Activated CD4-positive, alpha-beta memory T cell treated with anti-CD3 and anti-CD28 coated beads for 36 hours (primary cell): ENCODE measurements at regions not wholly inside any gene's neighbourhood (a gene's known extent, or its start where the extent isn't known, plus 50 kb on each side); places are given as distances from the start of the nearest gene placed in this dataset.
"Not testable (repeated sequence)": the region's sequence is repeated elsewhere in the genome, so short reads cannot be mapped to it uniquely, and the experiment has no call there.

Experiments
- CTCF ChIA-PET: fragments of 350-600 bp; sonication (Branson Sonifier 250); formaldehyde crosslinking; loops from one replicate; lab custom pipeline; 2021; ENCODE audit warnings: antibody characterized with exemption, inconsistent platforms; lab: Charles Lee
- POLR2A ChIA-PET: fragments of 350-600 bp; sonication (Branson Sonifier 250); formaldehyde crosslinking; loops from one replicate; lab custom pipeline; 2021; ENCODE audit warnings: antibody characterized with exemption; lab: Charles Lee
- DNase-seq: peaks from one replicate; pipeline ENCODE4 v3.0.0-alpha.2; 2020
- H3K27ac Mint-ChIP-seq: one replicate; pipeline ENCODE4 v1.8.0; 2021; ENCODE audit warnings: mixed read lengths
- H3K27me3 Mint-ChIP-seq: one replicate; pipeline ENCODE4 v1.8.0; 2021; ENCODE audit warnings: mixed read lengths
- H3K36me3 Mint-ChIP-seq: one replicate; pipeline ENCODE4 v1.8.0; 2021; ENCODE audit warnings: mixed read lengths
- H3K4me1 Mint-ChIP-seq: one replicate; pipeline ENCODE4 v1.8.0; 2021; ENCODE audit warnings: low read depth, mixed read lengths
- H3K4me3 Mint-ChIP-seq: one replicate; pipeline ENCODE4 v1.8.0; 2021; ENCODE audit warnings: mild to moderate bottlenecking, mixed read lengths
- H3K9me3 Mint-ChIP-seq: one replicate; pipeline ENCODE4 v1.8.0; 2021; ENCODE audit warnings: mixed read lengths
- intact Hi-C: fragments of 100-400 bp; cut with micrococcal nuclease; formaldehyde crosslinking; loops from one replicate; pipeline ENCODE4 v1.15.1; 2023

DNA sequence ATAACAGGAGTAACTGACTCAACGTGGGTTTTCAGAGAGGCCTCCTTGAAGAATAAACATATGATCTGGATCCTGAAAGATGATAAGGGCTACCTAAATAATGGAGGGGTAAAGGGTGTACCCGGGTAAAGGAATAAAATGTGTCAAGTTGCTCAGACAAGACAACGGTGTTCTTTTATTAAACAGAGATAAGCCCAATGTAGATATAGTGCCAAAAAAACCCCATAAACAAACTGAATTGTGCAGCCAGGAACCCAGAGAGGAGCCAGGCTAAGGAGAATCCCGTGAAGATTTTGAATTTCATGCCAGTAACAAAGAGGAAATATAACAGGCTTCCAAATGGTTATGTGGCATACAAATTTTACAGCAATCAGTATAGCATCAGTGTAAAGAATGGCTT lies 618.2 kb downstream of the CPS1 start:
- no peak overlapping the region for H3K4me3 Mint-ChIP-seq
- ChIA-PET CTCF (no interaction called here), POLR2A (no interaction called here)
- no peak overlapping the region for H3K27ac Mint-ChIP-seq
- no peaks in the 10 kb centered on the region for H3K4me1 Mint-ChIP-seq
- intact Hi-C loops, result no loop called here
- no peak for DNase-seq
- H3K9me3 Mint-ChIP-seq, result no peaks in the 10 kb centered on the region
- no peaks in the 10 kb centered on the region for H3K27me3 Mint-ChIP-seq
- H3K36me3 Mint-ChIP-seq, result no peaks in the 10 kb centered on the region

DNA sequence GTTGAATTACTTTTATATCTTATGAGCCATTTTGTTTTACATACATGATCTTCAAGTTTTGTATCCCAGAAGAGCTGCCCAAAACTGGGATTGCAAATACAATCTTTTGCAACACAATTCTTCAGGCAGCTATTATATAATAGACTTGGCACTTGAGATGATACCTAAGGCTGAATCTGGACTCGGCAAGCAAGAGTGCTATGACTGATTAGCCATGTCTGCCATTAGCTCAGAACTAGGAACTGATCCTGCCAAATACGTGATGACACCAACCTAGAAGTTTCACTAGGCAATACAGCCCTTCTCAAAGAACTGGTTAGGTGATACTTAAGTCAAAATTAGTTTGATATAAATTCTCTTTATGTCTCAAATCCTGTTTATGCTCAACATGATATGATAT lies 619.6 kb downstream of the CPS1 start:
- Mint-ChIP-seq H3K27ac (no peak overlapping the region), H3K27me3 (no peaks in the 10 kb centered on the region), H3K4me1 (no peaks in the 10 kb centered on the region), H3K4me3 (no peak overlapping the region), H3K36me3 (no peaks in the 10 kb centered on the region), H3K9me3 (no peaks in the 10 kb centered on the region)
- DNase-seq, result no peak
- ChIA-PET POLR2A (no interaction called here), CTCF (no interaction called here)
- intact Hi-C loops, result no loop called here

DNA sequence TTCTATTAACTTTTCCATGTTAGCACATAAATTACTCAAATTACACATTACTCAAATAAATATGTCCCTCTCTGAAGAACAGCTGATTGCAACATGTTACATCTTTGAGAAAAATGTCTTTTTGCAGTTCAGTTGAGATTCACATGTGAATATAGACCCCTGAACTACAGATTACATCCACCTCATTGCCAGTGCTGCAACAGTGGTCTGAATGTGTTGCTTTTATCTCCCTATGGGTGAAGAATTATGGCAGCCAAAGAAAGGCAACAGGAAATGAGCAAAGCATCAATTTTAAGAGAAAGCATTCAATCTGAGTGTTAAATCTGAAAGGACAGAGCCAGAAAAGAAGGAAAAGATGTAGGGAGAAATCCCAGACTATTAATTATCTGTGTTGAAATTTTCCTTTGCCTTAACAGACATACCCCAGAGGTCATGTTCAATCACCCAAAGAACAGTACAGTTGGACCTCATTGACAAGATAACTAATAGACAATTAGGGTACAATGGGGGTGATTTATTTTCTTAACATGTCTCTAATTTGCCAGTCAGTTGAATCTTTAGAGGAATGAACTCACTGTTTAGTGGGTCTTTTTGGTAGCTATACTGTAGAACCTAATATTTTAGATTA lies 620.2 kb downstream of the CPS1 start:
- Mint-ChIP-seq H3K27ac (no peak overlapping the region), H3K36me3 (no peaks in the 10 kb centered on the region)
- intact Hi-C loops, result no loop called here

DNA sequence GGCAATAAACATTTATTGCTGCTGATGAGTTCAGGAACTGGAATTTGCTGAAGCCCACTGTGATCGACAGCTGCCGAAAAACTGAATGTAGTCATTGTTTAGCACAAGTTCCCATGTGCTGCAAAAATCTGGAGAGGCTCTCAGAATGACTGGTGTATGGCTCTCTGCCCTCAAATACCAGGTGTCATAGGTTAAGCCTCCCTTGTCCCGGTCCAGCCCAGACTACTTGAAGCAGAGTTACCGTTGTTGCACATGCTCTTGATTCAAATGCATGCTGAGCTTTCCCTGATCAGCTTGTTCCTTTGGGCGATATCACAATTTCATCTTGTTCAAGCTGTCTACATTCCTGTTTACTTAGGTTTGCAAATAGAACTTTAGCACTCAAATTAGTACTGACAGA lies 625.2 kb downstream of the CPS1 start:
- CTCF ChIA-PET, result no interaction called here
- H3K4me3 Mint-ChIP-seq, result no peak overlapping the region
- H3K27ac Mint-ChIP-seq, result no peak overlapping the region
- POLR2A ChIA-PET, result no interaction called here
- H3K36me3 Mint-ChIP-seq, result no peaks in the 10 kb centered on the region
- DNase-seq, result no peak
- no peaks in the 10 kb centered on the region for H3K4me1 Mint-ChIP-seq
- intact Hi-C loops, result no loop called here
- no peaks in the 10 kb centered on the region for H3K9me3 Mint-ChIP-seq
- no peaks in the 10 kb centered on the region for H3K27me3 Mint-ChIP-seq

More for the DNA sequence above, 620.2 kb downstream of the CPS1 start:
- H3K27me3 Mint-ChIP-seq, result no peaks in the 10 kb centered on the region
- ChIA-PET CTCF (no interaction called here), POLR2A (no interaction called here)
- DNase-seq, result no peak
- no peaks in the 10 kb centered on the region for H3K4me1 Mint-ChIP-seq
- no peaks in the 10 kb centered on the region for H3K9me3 Mint-ChIP-seq
- no peak overlapping the region for H3K4me3 Mint-ChIP-seq

DNA sequence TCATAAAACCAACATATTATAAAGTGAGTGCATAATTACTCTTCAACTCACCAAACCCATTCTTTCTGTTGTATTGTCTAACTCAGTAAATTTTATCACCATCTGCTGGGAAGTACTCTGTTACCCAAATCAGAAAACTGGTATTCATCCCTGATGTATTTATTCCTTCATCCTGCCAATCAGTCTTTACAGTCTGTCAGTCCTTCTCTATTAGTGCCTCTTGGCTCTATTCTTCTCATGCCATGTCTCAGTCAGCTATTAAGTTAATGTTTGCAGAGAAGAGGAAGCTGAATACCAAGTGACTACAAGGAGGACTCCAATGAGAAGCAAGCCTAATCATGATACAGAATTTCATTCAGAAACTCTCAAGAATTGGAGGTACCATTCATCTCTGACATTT lies 631.2 kb downstream of the CPS1 start:
- Mint-ChIP-seq H3K36me3 (no peaks in the 10 kb centered on the region), H3K4me1 (no peaks in the 10 kb centered on the region), H3K27me3 (no peaks in the 10 kb centered on the region), H3K27ac (no peak overlapping the region), H3K4me3 (no peak overlapping the region), H3K9me3 (no peaks in the 10 kb centered on the region)
- CTCF ChIA-PET, result interaction anchor here (1.0 kb wide), 1 partner anchor 30 kb away, joined by 3 read pairs; no protein-coding TSS in a partner anchor
- POLR2A ChIA-PET, result no interaction called here
- DNase-seq, result no peak
- intact Hi-C loops, result no loop called here

DNA sequence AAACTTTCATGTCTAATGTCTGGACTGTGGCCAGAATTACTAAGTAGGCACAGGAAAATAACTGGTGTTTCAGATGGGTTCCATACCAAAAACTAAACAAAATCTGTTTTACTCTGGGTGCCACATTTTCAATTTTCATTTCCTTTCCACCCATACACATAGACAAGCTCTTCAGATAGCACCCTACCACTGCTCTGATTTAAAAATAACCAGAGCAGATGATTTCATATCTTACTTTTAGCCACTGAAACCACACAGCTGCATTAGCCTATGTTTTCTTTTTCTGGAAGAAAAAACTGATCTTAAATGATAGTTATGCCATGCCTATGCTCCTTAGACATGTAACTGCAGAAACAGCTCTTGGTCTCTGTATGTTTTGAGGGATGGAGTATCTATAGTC lies 647.6 kb downstream of the CPS1 start:
- H3K36me3 Mint-ChIP-seq, result no peaks in the 10 kb centered on the region
- POLR2A ChIA-PET, result no interaction called here
- no peak for DNase-seq
- no peaks in the 10 kb centered on the region for H3K4me1 Mint-ChIP-seq
- H3K9me3 Mint-ChIP-seq, result peaks cover 3% of the 10 kb centered on the region
- intact Hi-C loops, result no loop called here
- CTCF ChIA-PET, result no interaction called here
- H3K27ac Mint-ChIP-seq, result no peak overlapping the region
- H3K27me3 Mint-ChIP-seq, result no peaks in the 10 kb centered on the region
- H3K4me3 Mint-ChIP-seq, result no peak overlapping the region

DNA sequence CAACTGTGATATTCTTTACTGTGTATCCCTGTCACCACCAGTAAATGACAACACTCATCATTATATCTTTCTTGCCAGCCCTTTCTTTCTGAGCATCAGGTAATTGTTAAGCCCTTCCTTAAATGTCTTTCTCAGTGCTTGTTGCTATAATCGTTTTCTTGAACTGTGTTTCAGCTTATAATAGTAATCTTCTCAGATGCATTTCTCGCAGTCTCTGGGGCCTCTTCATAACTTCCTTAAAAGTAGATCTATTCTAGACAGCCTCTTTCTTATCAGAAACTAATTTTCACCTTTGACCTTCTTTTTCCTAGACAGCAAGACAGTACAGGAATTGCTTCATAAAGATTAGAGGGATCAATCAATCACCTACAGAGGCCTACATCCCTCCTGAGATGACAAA lies 648.1 kb downstream of the CPS1 start:
- H3K27me3 Mint-ChIP-seq, result no peaks in the 10 kb centered on the region
- ChIA-PET POLR2A (no interaction called here), CTCF (no interaction called here)
- intact Hi-C loops, result no loop called here
- no peak overlapping the region for H3K27ac Mint-ChIP-seq
- no peak for DNase-seq
- no peak overlapping the region for H3K4me3 Mint-ChIP-seq
- H3K36me3 Mint-ChIP-seq, result no peaks in the 10 kb centered on the region
- peaks cover 3% of the 10 kb centered on the region for H3K9me3 Mint-ChIP-seq
- H3K4me1 Mint-ChIP-seq, result no peaks in the 10 kb centered on the region

DNA sequence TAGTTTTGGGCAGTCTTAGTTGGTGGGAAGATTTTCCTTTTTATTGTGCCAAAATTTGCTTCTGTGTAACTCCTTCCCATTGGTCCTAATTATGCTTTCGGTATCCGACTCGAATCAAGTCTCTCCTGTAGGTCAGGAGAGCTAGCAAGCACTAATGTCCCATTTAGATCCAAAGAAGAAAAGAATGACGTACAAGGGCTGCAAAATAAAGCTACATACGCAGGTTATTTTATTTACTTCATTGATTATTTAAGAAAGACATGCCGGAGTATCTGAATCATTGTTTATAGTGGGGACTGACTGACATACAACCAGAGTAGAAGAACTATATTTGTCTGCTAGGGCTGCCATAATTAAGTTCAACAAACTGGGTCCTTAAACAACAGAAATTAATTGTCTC lies 648.5 kb downstream of the CPS1 start:
- no peak overlapping the region for H3K4me3 Mint-ChIP-seq
- intact Hi-C loops, result no loop called here
- no peaks in the 10 kb centered on the region for H3K36me3 Mint-ChIP-seq
- H3K9me3 Mint-ChIP-seq, result peaks cover 3% of the 10 kb centered on the region
- no peaks in the 10 kb centered on the region for H3K27me3 Mint-ChIP-seq
- ChIA-PET CTCF (no interaction called here), POLR2A (no interaction called here)
- no peak for DNase-seq
- no peaks in the 10 kb centered on the region for H3K4me1 Mint-ChIP-seq
- no peak overlapping the region for H3K27ac Mint-ChIP-seq

- Mint-ChIP-seq H3K36me3 (no peaks in the 10 kb centered on the region), H3K4me1 (no peaks in the 10 kb centered on the region), H3K4me3 (no peak overlapping the region), H3K27ac (no peak overlapping the region), H3K9me3 (peaks cover 3% of the 10 kb centered on the region), H3K27me3 (no peaks in the 10 kb centered on the region)
- POLR2A ChIA-PET, result no interaction called here
- CTCF ChIA-PET, result no interaction called here
- no peak for DNase-seq
- intact Hi-C loops, result no loop called here
Measured at GRCh38 chr2:211205358-211205757, 649.0 kb downstream of the CPS1 start.

DNA sequence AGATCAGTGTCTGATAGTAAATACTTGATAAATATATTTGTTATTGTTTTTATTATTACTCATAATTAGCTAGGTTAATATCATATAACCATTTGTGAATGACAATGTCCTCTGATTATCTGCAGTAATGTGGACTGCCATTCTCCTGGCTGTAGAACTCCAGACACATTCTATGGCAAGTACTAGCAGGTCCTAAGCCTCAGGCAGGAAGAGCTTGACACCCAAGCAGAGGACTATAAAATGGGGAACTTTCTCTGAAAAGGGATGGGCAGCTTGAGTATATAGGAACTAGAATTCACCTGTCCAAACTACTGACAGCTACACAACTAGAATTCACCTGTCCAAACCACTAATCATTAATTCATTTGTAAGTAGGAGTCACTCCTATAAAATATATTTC lies 649.4 kb downstream of the CPS1 start:
- Mint-ChIP-seq H3K4me3 (no peak overlapping the region), H3K9me3 (peaks cover 3% of the 10 kb centered on the region), H3K36me3 (no peaks in the 10 kb centered on the region), H3K4me1 (no peaks in the 10 kb centered on the region), H3K27me3 (no peaks in the 10 kb centered on the region), H3K27ac (no peak overlapping the region)
- POLR2A ChIA-PET, result no interaction called here
- DNase-seq, result no peak
- intact Hi-C loops, result no loop called here
- CTCF ChIA-PET, result no interaction called here

DNA sequence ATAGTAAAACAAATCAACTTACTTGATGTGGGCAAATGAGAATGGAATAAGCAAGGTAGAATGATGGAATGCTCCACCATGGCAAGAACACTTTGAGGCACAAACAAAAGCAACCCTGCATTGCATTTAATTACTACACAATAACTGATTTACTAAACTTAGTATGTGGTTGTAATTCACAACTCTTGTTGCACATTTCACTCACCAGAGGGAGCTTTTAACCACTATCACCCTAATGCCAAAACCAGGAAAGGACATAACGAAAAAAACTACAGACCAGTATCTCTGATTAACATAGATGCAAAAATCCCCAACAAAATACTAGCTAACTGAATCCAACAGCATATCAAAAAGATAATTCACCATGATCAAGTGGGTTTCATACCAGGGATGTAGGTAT lies 659.8 kb downstream of the CPS1 start:
- POLR2A ChIA-PET, result no interaction called here
- no peak overlapping the region for H3K27ac Mint-ChIP-seq
- H3K36me3 Mint-ChIP-seq, result no peaks in the 10 kb centered on the region
- no peaks in the 10 kb centered on the region for H3K4me1 Mint-ChIP-seq
- no peak for DNase-seq
- peaks cover 20% of the 10 kb centered on the region for H3K9me3 Mint-ChIP-seq
- no peaks in the 10 kb centered on the region for H3K27me3 Mint-ChIP-seq
- H3K4me3 Mint-ChIP-seq, result no peak overlapping the region
- intact Hi-C loops, result no loop called here
- CTCF ChIA-PET, result no interaction called here

DNA sequence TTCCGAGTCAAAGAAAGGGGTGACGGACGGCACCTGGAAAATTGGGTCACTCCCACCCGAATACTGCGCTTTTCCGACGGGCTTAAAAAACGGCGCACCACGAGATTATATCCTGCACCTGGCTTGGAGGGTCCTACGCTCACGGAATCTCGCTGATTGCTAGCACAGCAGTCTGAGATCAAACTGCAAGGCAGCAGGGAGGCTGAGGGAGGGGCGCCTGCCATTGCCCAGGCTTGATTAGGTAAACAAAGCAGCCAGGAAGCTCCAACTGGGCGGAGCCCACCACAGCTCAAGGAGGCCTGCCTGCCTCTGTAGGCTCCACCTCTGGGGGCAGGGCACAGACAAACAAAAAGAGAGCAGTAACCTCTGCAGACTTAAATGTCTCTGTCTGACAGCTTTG lies 663.1 kb downstream of the CPS1 start:
- H3K4me1 Mint-ChIP-seq, CTCF ChIA-PET, intact Hi-C loops, H3K27me3 Mint-ChIP-seq, H3K36me3 Mint-ChIP-seq, H3K4me3 Mint-ChIP-seq, DNase-seq, H3K27ac Mint-ChIP-seq, POLR2A ChIA-PET: not testable (repeated sequence)
- peaks cover 20% of the 10 kb centered on the region for H3K9me3 Mint-ChIP-seq

DNA sequence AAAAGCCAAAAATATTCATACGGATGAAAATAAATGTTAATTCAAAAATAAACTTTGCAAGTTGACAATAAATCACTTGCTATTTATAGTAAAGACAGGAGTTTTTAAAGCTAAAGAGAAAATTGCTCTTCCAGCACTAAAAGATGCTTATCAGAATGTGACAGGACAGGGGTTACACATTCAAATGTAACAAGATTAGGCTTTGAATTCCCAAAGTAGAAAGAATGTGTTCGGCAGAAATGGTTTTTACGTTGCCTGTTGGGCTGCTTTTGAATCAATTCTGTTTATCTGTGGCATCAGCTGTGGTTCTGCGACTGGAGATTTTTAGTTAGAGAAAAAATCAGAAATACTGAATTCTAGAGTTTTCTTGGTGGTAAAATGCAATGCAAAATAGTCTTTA lies 669.4 kb downstream of the CPS1 start:
- ChIA-PET POLR2A (no interaction called here), CTCF (no interaction called here)
- peaks cover 3% of the 10 kb centered on the region for H3K9me3 Mint-ChIP-seq
- H3K27me3 Mint-ChIP-seq, result no peaks in the 10 kb centered on the region
- no peak for DNase-seq
- no peaks in the 10 kb centered on the region for H3K4me1 Mint-ChIP-seq
- intact Hi-C loops, result no loop called here
- H3K4me3 Mint-ChIP-seq, result no peak overlapping the region
- H3K36me3 Mint-ChIP-seq, result no peaks in the 10 kb centered on the region
- no peak overlapping the region for H3K27ac Mint-ChIP-seq
